ENCODE measurements at regions not wholly inside any gene's neighbourhood (a gene's known extent, or its start where the extent isn't known, plus 50 kb on each side); places are given as distances from the start of the nearest gene placed in this dataset.

- no peak overlapping the region for H3K18ac ChIP-seq (ENCODE audit: extremely low read depth, low read length)
- no peak overlapping the region for H2BK5ac ChIP-seq (ENCODE audit: low read depth, low read length)
- no peak overlapping the region for H2AK5ac ChIP-seq (ENCODE audit: low read depth, low read length)
- no peak overlapping the region for H3K4me3 ChIP-seq (ENCODE audit: extremely low read depth in 1 of 4, insufficient read depth in 2 of 4, low read depth in 3 of 4, low read length in 4 of 4)
- no peak overlapping the region for H3K23ac ChIP-seq (ENCODE audit: insufficient read length)
- H3K56ac ChIP-seq (replicated peaks; ENCODE audit: insufficient read length, low read depth, low read length): no peak overlapping the region
- no peak overlapping the region for H3K27ac ChIP-seq (ENCODE audit: low read depth, low read length)
- H2AFZ ChIP-seq (ENCODE audit: low read length): no peak overlapping the region
- H3K9me3 ChIP-seq (ENCODE audit: insufficient read depth in 2 of 2, low read depth in 1 of 2, low read length in 1 of 2): no peaks in the 10 kb centered on the region
- H4K8ac ChIP-seq (ENCODE audit: extremely low read depth, insufficient read depth, low read length): no peak overlapping the region
- H4K20me1 ChIP-seq (replicated peaks in 1 of 2; ENCODE audit: control insufficient read depth in 1 of 2, insufficient read depth in 2 of 2, low read length in 2 of 2): no peaks in the 10 kb centered on the region
- H3K79me2 ChIP-seq (ENCODE audit: control insufficient read depth in 1 of 2, insufficient read depth in 2 of 2, low read length in 2 of 2): no peaks in the 10 kb centered on the region
- H4K5ac ChIP-seq (ENCODE audit: insufficient read length, low read depth, low read length): no peak overlapping the region
- no peak overlapping the region for H3K4me2 ChIP-seq (ENCODE audit: insufficient read depth in 1 of 2, low read depth in 2 of 2, low read length in 2 of 2)
- ChIA-PET CTCF (ENCODE audit: partially characterized antibody) (no interaction called here), POLR2A (ENCODE audit: partially characterized antibody) (no interaction called here)
- H2BK15ac ChIP-seq (ENCODE audit: low read length): no peak overlapping the region
- no peaks in the 10 kb centered on the region for H3K36me3 ChIP-seq (ENCODE audit: control insufficient read depth in 2 of 4, insufficient read depth in 4 of 4, low read length in 3 of 4)
- H2BK12ac ChIP-seq (ENCODE audit: low read depth, low read length): no peak overlapping the region
- H3K14ac ChIP-seq (ENCODE audit: insufficient read length): no peak overlapping the region
- no peak overlapping the region for H2BK20ac ChIP-seq (ENCODE audit: low read length)
- H3K79me1 ChIP-seq (ENCODE audit: low read depth, low read length): no peaks in the 10 kb centered on the region
- no peak overlapping the region for H3K9ac ChIP-seq (replicated peaks in 1 of 4; ENCODE audit: extremely low read depth in 1 of 4, low read depth in 3 of 4, low read length in 3 of 4)
- H3K4ac ChIP-seq (replicated peaks; ENCODE audit: insufficient read length, low read depth, low read length): no peak overlapping the region
- H3K27me3 ChIP-seq (replicated peaks in 1 of 4; ENCODE audit: control insufficient read depth in 3 of 4, extremely low read depth in 1 of 4, insufficient read depth in 3 of 4, low read length in 3 of 4): no peaks in the 10 kb centered on the region
- H2BK120ac ChIP-seq (replicated peaks; ENCODE audit: low read depth, low read length): no peak overlapping the region
- no peaks in the 10 kb centered on the region; the same call in 1 of the 2 replicates for H3K23me2 ChIP-seq (ENCODE audit: low read depth, low read length)
- FAIRE-seq (no peak), DNase-seq (ENCODE audit: low read depth in 1 of 2, low spot score in 2 of 2) (no peak)
- H4K91ac ChIP-seq (replicated peaks; ENCODE audit: insufficient read length, low read length): no peak overlapping the region
- no peaks in the 10 kb centered on the region for H3K4me1 ChIP-seq (replicated peaks in 1 of 4; ENCODE audit: control insufficient read depth in 3 of 4, insufficient read depth in 4 of 4, low read length in 3 of 4)
- TF ChIP-seq RXRA (IDR thresholded peaks at IDR 0.05; ENCODE audit: insufficient read depth, low read depth, low read length): no peak
- TF ChIP-seq SP1 (IDR thresholded peaks at IDR 0.05; ENCODE audit: low read depth, low read length): no peak
- TF ChIP-seq CREB1 (IDR thresholded peaks at IDR 0.05): no peak
- no peak for TF ChIP-seq YY1 (IDR thresholded peaks at IDR 0.05; ENCODE audit: low read depth, low read length)
- TF ChIP-seq CTCF (IDR thresholded peaks at IDR 0.05; ENCODE audit: control extremely low read depth in 1 of 3, insufficient read depth in 1 of 3, low read depth in 1 of 3, low read length in 3 of 3): no peak
- TF ChIP-seq SRF (IDR thresholded peaks at IDR 0.05; ENCODE audit: low read depth, low read length): no peak
- TF ChIP-seq ASH2L (IDR thresholded peaks at IDR 0.05; ENCODE audit: low read length): no peak
- no peak for TF ChIP-seq GTF2F1 (IDR thresholded peaks at IDR 0.05; ENCODE audit: borderline replicate concordance, low read depth, low read length)
- TF ChIP-seq KDM5A (IDR thresholded peaks at IDR 0.05; ENCODE audit: low read length): no peak
- TF ChIP-seq NRF1 (IDR thresholded peaks at IDR 0.05; ENCODE audit: low read depth, low read length): no peak
- TF ChIP-seq RAD21 (IDR thresholded peaks at IDR 0.05 in 1 of 2, conservative IDR thresholded peaks at IDR 0.05 in 1 of 2; ENCODE audit: low read depth in 2 of 2, low read length in 2 of 2): no peak
- no peak for TF ChIP-seq ZNF274 (IDR thresholded peaks at IDR 0.05; ENCODE audit: borderline replicate concordance, extremely low read depth, low read length)
- no peak for TF ChIP-seq RNF2 (IDR thresholded peaks at IDR 0.05; ENCODE audit: borderline replicate concordance, low read depth, low read length, missing control alignments, poor library complexity, severe bottlenecking)
- TF ChIP-seq EGR1 (IDR thresholded peaks at IDR 0.05; ENCODE audit: borderline replicate concordance, low read depth, low read length): no peak
These were observed 338.0 kb downstream of the TMX3 start for GRCh38 chr18:68376926-68377325.
